ENCODE measurements at regions not wholly inside any gene's neighbourhood (a gene's known extent, or its start where the extent isn't known, plus 50 kb on each side); places are given as distances from the start of the nearest gene placed in this dataset.

GRCh38 chrX:77017093-77017492 lies 430.1 kb upstream of the FGF16 start:
- TF ChIP-seq ZNF274 (IDR thresholded peaks at IDR 0.05; ENCODE audit: low read depth, low read length) (no peak), YY1 (IDR thresholded peaks at IDR 0.05; ENCODE audit: insufficient read depth, insufficient read length) (no peak), SUZ12 (IDR thresholded peaks at IDR 0.05; ENCODE audit: extremely low read depth, insufficient read depth, insufficient read length) (no peak)

Measured in NT2/D1 (cell line).